ENCODE measurements at regions not wholly inside any gene's neighbourhood (a gene's known extent, or its start where the extent isn't known, plus 50 kb on each side); places are given as distances from the start of the nearest gene placed in this dataset.

DNA sequence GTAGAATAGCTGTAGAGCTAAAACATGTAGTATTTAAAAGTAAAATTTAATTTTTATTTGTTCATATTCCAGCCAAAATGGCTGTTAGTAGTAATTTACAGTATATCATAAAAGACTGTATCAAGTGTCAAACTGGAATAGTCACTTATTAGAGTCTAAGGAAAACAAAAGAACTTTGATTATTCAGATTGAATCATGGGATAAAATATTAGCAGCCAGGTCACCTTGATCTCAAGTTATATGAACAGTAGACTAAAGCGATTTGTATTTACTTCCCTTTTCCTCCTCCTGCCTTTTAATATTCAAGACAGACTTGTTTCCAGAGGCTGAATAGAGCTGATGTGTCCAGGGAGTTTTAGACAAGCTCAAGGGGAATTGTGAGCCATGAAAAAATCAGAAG is 54.4 kb downstream of the PMAIP1 start:
- Mint-ChIP-seq H3K27me3 (ENCODE audit: insufficient read depth) (no peaks in the 10 kb centered on the region), H3K27ac (no peak overlapping the region), H3K36me3 (ENCODE audit: low read depth) (no peaks in the 10 kb centered on the region), H3K4me3 (no peak overlapping the region), H3K9me3 (no peaks in the 10 kb centered on the region), H3K4me1 (ENCODE audit: low read depth) (peaks cover 18% of the 10 kb centered on the region)
- intact Hi-C loops (cut with micrococcal nuclease), result no loop called here
- no peak for DNase-seq (ENCODE audit: low spot score)
